ES-I3 (cell line): ENCODE measurements at regions not wholly inside any gene's neighbourhood (a gene's known extent, or its start where the extent isn't known, plus 50 kb on each side); places are given as distances from the start of the nearest gene placed in this dataset.

Experiments used
- H3K36me3 ChIP-seq: 2 replicates; pipeline ENCODE4 v1.6.1; 2013; ENCODE audit warnings: mild to moderate bottlenecking, low read length, control low read depth, moderate library complexity; ENCODE audit not compliant: insufficient read depth
- H3K4me1 ChIP-seq: 2 replicates; pipeline ENCODE4 v1.6.1; 2013; ENCODE audit warnings: mild to moderate bottlenecking, control low read depth, low read length; ENCODE audit not compliant: insufficient read depth
- H3K9ac ChIP-seq: 2 replicates; pipeline ENCODE4 v1.6.1; 2013; ENCODE audit warnings: low read depth, mild to moderate bottlenecking, low read length, moderate library complexity
- H3K9me3 ChIP-seq: 2 replicates; pipeline ENCODE4 v1.6.1; 2013; ENCODE audit warnings: mild to moderate bottlenecking, low read length, moderate library complexity; ENCODE audit not compliant: control insufficient read depth, insufficient read depth

- H3K4me1 ChIP-seq, result peaks cover 3% of the 10 kb centered on the region; the same call in 1 of the 2 replicates
- no peaks in the 10 kb centered on the region for H3K36me3 ChIP-seq
- H3K9ac ChIP-seq, result no peak overlapping the region
- peaks cover 11% of the 10 kb centered on the region for H3K9me3 ChIP-seq
Observed at GRCh38 chrX:15918003-15918402, 63.4 kb upstream of the AP1S2 start.

- peaks cover 3% of the 10 kb centered on the region; the same call in 1 of the 2 replicates for H3K4me1 ChIP-seq
- H3K9me3 ChIP-seq, result peaks cover 11% of the 10 kb centered on the region
Observed at GRCh38 chrX:15916704-15917084, 62.1 kb upstream of the AP1S2 start.

GRCh38 chrX:15915959-15916703 is 61.5 kb upstream of the AP1S2 start:
- no peaks in the 10 kb centered on the region for H3K36me3 ChIP-seq
- H3K9me3 ChIP-seq, result peaks cover 11% of the 10 kb centered on the region
- peaks cover 3% of the 10 kb centered on the region; the same call in 1 of the 2 replicates for H3K4me1 ChIP-seq
- no peak overlapping the region for H3K9ac ChIP-seq

More at GRCh38 chrX:15916704-15917084, 62.1 kb upstream of the AP1S2 start:
- Histone ChIP-seq H3K36me3 (no peaks in the 10 kb centered on the region), H3K9ac (no peak overlapping the region)

GRCh38 chrX:15914486-15914885 is 59.9 kb upstream of the AP1S2 start:
- Histone ChIP-seq H3K36me3 (no peaks in the 10 kb centered on the region), H3K4me1 (peaks cover 12% of the 10 kb centered on the region), H3K9ac (no peak overlapping the region), H3K9me3 (peaks cover 11% of the 10 kb centered on the region)

- Histone ChIP-seq H3K9ac (no peak overlapping the region), H3K36me3 (no peaks in the 10 kb centered on the region), H3K4me1 (peaks cover 25% of the 10 kb centered on the region), H3K9me3 (peaks cover 9% of the 10 kb centered on the region)
Observed at GRCh38 chrX:15913146-15913545, 58.5 kb upstream of the AP1S2 start.

- Histone ChIP-seq H3K9ac (no peak overlapping the region), H3K36me3 (no peaks in the 10 kb centered on the region), H3K4me1 (peaks cover 26% of the 10 kb centered on the region), H3K9me3 (no peaks in the 10 kb centered on the region)
Observed at GRCh38 chrX:15911734-15912550, 57.3 kb upstream of the AP1S2 start.

GRCh38 chrX:15909605-15910004 is 55.0 kb upstream of the AP1S2 start:
- H3K4me1 ChIP-seq, result peaks cover 28% of the 10 kb centered on the region
- H3K36me3 ChIP-seq, result no peaks in the 10 kb centered on the region
- H3K9ac ChIP-seq, result no peak overlapping the region
- no peaks in the 10 kb centered on the region for H3K9me3 ChIP-seq

GRCh38 chrX:15908603-15909290 is 54.1 kb upstream of the AP1S2 start:
- no peak overlapping the region for H3K9ac ChIP-seq
- no peaks in the 10 kb centered on the region for H3K36me3 ChIP-seq
- H3K4me1 ChIP-seq, result peaks cover 28% of the 10 kb centered on the region

GRCh38 chrX:15906041-15906943 is 51.7 kb upstream of the AP1S2 start:
- Histone ChIP-seq H3K9ac (no peak overlapping the region), H3K9me3 (no peaks in the 10 kb centered on the region; the same call in 1 of the 2 replicates), H3K4me1 (peaks cover 28% of the 10 kb centered on the region), H3K36me3 (no peaks in the 10 kb centered on the region)

More at GRCh38 chrX:15908603-15909290, 54.1 kb upstream of the AP1S2 start:
- no peaks in the 10 kb centered on the region; the same call in 1 of the 2 replicates for H3K9me3 ChIP-seq
